HFFc6 (cell line): ENCODE measurements at regions not wholly inside any gene's neighbourhood (a gene's known extent, or its start where the extent isn't known, plus 50 kb on each side); places are given as distances from the start of the nearest gene placed in this dataset.
"Not testable (repeated sequence)": the region's sequence is repeated elsewhere in the genome, so short reads cannot be mapped to it uniquely, and the experiment has no call there.

ENCODE experiments used
- DNase-seq: peaks from one replicate; pipeline ENCODE4 v3.0.0-alpha.2; 2018
- H3K27ac Mint-ChIP-seq: 2 replicates; pipeline ENCODE4 v1.8.0; 2020; ENCODE audit warnings: mild to moderate bottlenecking, mixed read lengths
- H3K27me3 Mint-ChIP-seq: 2 replicates; pipeline ENCODE4 v1.8.0; 2021; ENCODE audit warnings: mild to moderate bottlenecking, moderate library complexity, mixed read lengths; ENCODE audit not compliant: insufficient read depth
- H3K36me3 Mint-ChIP-seq: 2 replicates; pipeline ENCODE4 v1.8.0; 2021; ENCODE audit warnings: low read depth, mixed read lengths
- H3K4me1 Mint-ChIP-seq: 2 replicates; pipeline ENCODE4 v1.8.0; 2020; ENCODE audit warnings: low read depth, mixed read lengths
- H3K4me3 Mint-ChIP-seq: 2 replicates; pipeline ENCODE4 v1.8.0; 2020; ENCODE audit warnings: mild to moderate bottlenecking, moderate library complexity, mixed read lengths
- H3K9me3 Mint-ChIP-seq: 2 replicates; pipeline ENCODE4 v1.8.0; 2020; ENCODE audit warnings: mild to moderate bottlenecking, mixed read lengths
- TF ChIP-seq, protein P1 (sequence below): fragments of 200-600 bp; sonication (generic); IDR thresholded peaks from 2 replicates; pipeline ENCODE4 v1.5.0; 2021; ENCODE audit warnings: antibody characterized with exemption, mild to moderate bottlenecking

DNA sequence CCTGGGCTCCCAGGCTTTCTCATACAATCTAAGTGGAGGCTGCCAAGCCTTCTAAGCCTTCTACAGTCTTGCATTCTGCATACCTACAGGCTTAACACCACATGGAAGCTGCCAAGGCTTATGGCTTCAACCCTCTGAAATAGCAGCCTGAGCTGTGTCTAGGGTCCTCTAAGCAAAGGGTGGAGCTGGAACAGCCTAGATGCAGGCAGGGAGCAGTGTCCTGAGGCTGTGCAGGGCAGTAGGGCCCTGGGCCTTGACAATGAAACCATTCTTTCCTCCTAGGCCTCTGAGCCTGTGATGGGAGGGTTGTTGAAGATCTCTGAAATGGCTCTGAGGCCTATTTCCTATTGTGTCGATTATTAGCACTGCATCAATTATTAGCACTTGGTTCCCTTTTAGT, 150.9 kb upstream of the GRK3 start:
- Mint-ChIP-seq H3K27ac (no peak overlapping the region), H3K36me3 (no peaks in the 10 kb centered on the region), H3K9me3 (no peaks in the 10 kb centered on the region; the same call in none of the 2 replicates), H3K4me3 (no peak overlapping the region), H3K4me1 (no peaks in the 10 kb centered on the region), H3K27me3 (peaks cover 31% of the 10 kb centered on the region)
- no peak for DNase-seq
- TF ChIP-seq, protein P1, sequence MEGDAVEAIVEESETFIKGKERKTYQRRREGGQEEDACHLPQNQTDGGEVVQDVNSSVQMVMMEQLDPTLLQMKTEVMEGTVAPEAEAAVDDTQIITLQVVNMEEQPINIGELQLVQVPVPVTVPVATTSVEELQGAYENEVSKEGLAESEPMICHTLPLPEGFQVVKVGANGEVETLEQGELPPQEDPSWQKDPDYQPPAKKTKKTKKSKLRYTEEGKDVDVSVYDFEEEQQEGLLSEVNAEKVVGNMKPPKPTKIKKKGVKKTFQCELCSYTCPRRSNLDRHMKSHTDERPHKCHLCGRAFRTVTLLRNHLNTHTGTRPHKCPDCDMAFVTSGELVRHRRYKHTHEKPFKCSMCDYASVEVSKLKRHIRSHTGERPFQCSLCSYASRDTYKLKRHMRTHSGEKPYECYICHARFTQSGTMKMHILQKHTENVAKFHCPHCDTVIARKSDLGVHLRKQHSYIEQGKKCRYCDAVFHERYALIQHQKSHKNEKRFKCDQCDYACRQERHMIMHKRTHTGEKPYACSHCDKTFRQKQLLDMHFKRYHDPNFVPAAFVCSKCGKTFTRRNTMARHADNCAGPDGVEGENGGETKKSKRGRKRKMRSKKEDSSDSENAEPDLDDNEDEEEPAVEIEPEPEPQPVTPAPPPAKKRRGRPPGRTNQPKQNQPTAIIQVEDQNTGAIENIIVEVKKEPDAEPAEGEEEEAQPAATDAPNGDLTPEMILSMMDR: no peak

DNA sequence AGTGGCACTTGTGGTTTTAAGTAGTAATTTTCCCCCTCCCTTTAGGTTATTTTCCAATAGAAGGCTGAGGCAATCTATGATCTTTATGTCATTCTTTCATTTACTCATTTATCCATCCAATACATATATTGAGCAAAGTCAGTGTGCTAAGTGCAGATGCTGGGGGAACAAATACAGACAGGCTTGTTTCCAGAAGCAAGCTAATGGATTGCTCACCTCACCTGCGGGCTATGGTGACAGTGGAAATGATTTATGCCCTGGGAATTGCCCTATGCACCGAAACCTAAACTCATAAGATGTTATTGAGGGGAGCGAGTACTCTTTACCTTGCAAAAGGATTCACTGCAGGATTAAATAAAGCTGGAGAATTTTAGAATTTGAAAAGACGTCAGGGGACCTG, 148.7 kb upstream of the GRK3 start:
- H3K9me3 Mint-ChIP-seq, DNase-seq, H3K27ac Mint-ChIP-seq, H3K4me3 Mint-ChIP-seq, H3K36me3 Mint-ChIP-seq: not testable (repeated sequence)
- peaks cover 41% of the 10 kb centered on the region for H3K27me3 Mint-ChIP-seq
- H3K4me1 Mint-ChIP-seq: peaks cover 12% of the 10 kb centered on the region; the same call in 1 of the 2 replicates

DNA sequence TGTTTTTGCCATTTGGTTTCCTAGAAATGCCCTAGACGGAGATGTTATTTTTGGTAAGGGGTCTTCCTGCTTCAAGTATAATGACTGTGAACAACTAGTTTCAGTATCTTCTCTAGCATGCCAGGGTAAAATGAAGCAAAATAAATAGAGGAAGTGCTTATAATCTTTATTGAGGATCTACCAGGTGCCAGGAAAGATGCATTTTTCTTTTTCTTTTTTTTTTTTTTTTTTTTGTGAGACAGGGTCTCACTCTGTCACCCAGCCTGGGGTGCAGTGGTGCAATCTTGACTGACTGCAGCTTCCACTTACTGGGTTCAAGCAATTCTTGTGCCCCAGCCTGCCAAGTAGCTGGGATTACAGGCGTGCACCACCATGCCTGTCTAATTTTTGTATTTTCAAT, 146.6 kb upstream of the GRK3 start:
- H3K36me3 Mint-ChIP-seq, H3K27ac Mint-ChIP-seq, H3K4me3 Mint-ChIP-seq, DNase-seq, H3K9me3 Mint-ChIP-seq: not testable (repeated sequence)
- Mint-ChIP-seq H3K4me1 (peaks cover 12% of the 10 kb centered on the region; the same call in 1 of the 2 replicates), H3K27me3 (peaks cover 51% of the 10 kb centered on the region)

DNA sequence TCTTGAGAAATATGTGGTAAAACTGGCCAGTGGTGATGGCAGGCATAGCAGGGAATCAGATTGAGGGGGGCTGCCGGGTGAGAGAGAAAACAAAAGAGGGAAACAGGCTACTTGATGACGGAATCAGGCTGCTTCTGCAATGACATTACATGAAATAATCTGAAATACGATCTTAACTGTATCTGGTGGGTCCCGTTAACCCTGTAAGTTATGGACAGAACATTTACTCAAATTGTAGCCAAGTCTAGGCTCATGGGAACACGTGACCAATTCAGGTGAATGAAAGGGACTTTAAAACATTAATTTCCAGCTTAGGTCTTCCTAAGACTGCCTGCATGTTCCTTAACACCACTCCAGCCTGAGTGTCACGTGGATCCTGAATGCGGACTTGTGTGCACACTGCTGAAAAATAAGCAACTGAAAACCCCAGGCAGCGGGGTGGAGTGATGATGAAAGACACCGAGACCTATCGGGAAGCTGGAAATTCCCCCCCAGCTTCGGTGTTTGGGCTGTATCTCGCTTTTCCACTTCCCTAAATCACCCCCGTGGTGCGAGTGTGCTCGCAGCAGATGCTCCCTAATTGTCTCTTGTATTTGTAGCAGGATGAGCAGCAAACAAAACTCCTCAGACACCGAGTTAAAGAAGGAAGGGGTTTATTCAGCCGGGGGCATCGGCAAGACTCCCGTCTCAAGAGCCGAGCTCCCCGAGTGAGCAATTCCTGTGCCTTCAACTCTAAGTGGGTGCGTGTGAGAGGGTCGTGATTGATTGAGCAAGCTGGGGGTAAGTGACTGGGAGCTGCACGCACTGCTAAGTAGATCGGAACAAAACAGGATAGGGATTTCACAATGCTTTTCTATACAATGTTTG, 145.0 kb upstream of the GRK3 start:
- Mint-ChIP-seq H3K36me3 (0 out of 2 replicates have a peak, but pooled peaks cover 5% of the 10 kb centered on the region), H3K4me1 (peaks cover 12% of the 10 kb centered on the region; the same call in 1 of the 2 replicates), H3K27ac (no peak overlapping the region), H3K27me3 (peaks cover 54% of the 10 kb centered on the region), H3K9me3 (no peaks in the 10 kb centered on the region; the same call in 1 of the 2 replicates), H3K4me3 (peak overlapping the region; percentile 0; the same call in 1 of the 2 replicates)
- DNase-seq: no peak
- TF ChIP-seq, protein P1: no peak

DNA sequence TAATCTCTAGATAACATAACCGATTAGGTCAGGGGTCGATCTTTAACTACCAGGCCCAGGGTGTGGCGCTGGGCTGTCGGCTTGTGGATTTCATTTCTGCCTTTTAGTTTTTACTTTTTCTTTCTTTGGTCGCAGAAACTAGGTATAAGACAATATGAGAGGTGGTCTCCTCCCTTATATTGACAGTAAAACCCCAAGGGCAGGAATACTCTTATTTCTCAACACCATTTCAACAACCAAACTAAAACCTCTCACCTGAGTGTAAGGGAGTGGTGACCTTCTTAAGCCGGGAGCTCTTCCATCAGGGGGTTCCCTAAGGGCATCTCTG, 144.4 kb upstream of the GRK3 start:
- H3K9me3 Mint-ChIP-seq, H3K4me3 Mint-ChIP-seq, DNase-seq, H3K36me3 Mint-ChIP-seq, H3K27ac Mint-ChIP-seq: not testable (repeated sequence)
- H3K27me3 Mint-ChIP-seq: peaks cover 56% of the 10 kb centered on the region
- H3K4me1 Mint-ChIP-seq: peaks cover 12% of the 10 kb centered on the region; the same call in 1 of the 2 replicates

DNA sequence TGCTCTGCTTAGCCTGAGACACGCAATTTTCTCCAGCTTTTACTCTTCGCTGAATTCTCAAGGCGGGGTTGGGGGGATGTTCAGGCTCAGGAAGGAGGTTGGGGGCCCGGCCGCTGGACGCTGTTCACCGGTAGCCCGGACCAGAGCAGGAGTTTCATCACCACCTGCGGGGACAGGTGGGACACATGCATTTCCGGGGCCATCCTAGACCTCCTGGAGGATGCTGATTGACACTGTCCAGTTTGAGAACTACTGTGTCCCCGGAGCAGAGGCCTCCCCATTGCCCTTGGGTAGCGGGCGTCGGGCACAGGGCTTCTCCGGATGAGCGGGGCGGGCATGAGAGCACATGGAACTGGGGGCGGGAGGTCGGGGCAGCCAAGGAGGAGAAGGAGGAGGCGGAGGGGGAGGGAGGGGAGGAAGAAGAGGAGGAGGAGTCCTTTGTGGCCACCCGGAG, 144.0 kb upstream of the GRK3 start:
- Mint-ChIP-seq H3K4me1 (peaks cover 12% of the 10 kb centered on the region; the same call in 1 of the 2 replicates), H3K27ac (no peak overlapping the region), H3K9me3 (no peaks in the 10 kb centered on the region; the same call in 1 of the 2 replicates), H3K27me3 (peaks cover 52% of the 10 kb centered on the region), H3K36me3 (0 out of 2 replicates have a peak, but pooled peaks cover 5% of the 10 kb centered on the region), H3K4me3 (no peak overlapping the region)
- TF ChIP-seq, protein P1: no peak
- DNase-seq: no peak
